SU-DHL-6 (cell line): ENCODE measurements at regions not wholly inside any gene's neighbourhood (a gene's known extent, or its start where the extent isn't known, plus 50 kb on each side); places are given as distances from the start of the nearest gene placed in this dataset.

Experiments
- H2AFZ ChIP-seq: fragments of 200-600 bp; sonication (generic); 2 replicates; pipeline ENCODE4 v1.6.1; 2014; ENCODE audit warnings: low read depth, mild to moderate bottlenecking, moderate library complexity, mixed read lengths, antibody characterized with exemption, low read length; ENCODE audit not compliant: severe bottlenecking
- H3F3A ChIP-seq: fragments of 200-600 bp; shearing (Covaris generic); 2 replicates; pipeline ENCODE4 v1.6.0; 2016; ENCODE audit warnings: antibody characterized with exemption, mild to moderate bottlenecking; ENCODE audit not compliant: insufficient read depth
- H3K27ac ChIP-seq: fragments of 200-600 bp; sonication (generic); 2 replicates; pipeline ENCODE4 v1.5.1; 2016; ENCODE audit warnings: low read depth, mild to moderate bottlenecking, low read length, moderate library complexity, mixed read lengths
- H3K27me3 ChIP-seq: fragments of 200-600 bp; sonication (generic), shearing (Covaris generic); 2 replicates; pipeline ENCODE4 v1.6.0; 2014; ENCODE audit warnings: mild to moderate bottlenecking, low read length
- H3K36me3 ChIP-seq: fragments of 200-600 bp; sonication (generic); 2 replicates; pipeline ENCODE4 v1.6.1; 2014; ENCODE audit warnings: mild to moderate bottlenecking, low read length, mixed read lengths
- H3K4me2 ChIP-seq: fragments of 300-600, 200-600 bp; shearing (Covaris generic), sonication (generic); 2 replicates; pipeline ENCODE4 v1.6.0; 2014; ENCODE audit warnings: low read length, low read depth, mild to moderate bottlenecking; ENCODE audit not compliant: poor library complexity, severe bottlenecking
- H3K4me3 ChIP-seq: fragments of 200-600 bp; sonication (generic); 2 replicates; pipeline ENCODE4 v1.5.1; 2014; ENCODE audit warnings: antibody characterized with exemption, low read length, mild to moderate bottlenecking, mixed read lengths; ENCODE audit not compliant: insufficient read depth, poor library complexity, severe bottlenecking
- H3K79me2 ChIP-seq: fragments of 200-600 bp; sonication (generic); 2 replicates; pipeline ENCODE4 v1.6.1; 2014; ENCODE audit warnings: mild to moderate bottlenecking, low read length, moderate library complexity; ENCODE audit not compliant: insufficient read depth
- H3K9ac ChIP-seq: fragments of 200-600 bp; sonication (generic); 2 replicates; pipeline ENCODE4 v1.7.0; 2014; ENCODE audit warnings: mild to moderate bottlenecking, low read length
- H3K9me2 ChIP-seq: fragments of 200-600 bp; sonication (generic); replicated peaks from 2 replicates; pipeline ENCODE4 v1.6.1; 2014; ENCODE audit warnings: low read length; ENCODE audit not compliant: insufficient read depth
- H3K9me3 ChIP-seq: fragments of 200-600 bp; sonication (generic); 2 replicates; pipeline ENCODE4 v1.6.1; 2014; ENCODE audit warnings: low read length, mixed read lengths; ENCODE audit not compliant: insufficient read depth
- H4K20me1 ChIP-seq: fragments of 200-600 bp; sonication (generic); 2 replicates; pipeline ENCODE4 v1.6.1; 2014; ENCODE audit warnings: low read depth, mild to moderate bottlenecking, antibody characterized with exemption, low read length, moderate library complexity, mixed read lengths
- CTCF ChIP-seq: fragments of 200-600 bp; sonication (generic); IDR thresholded peaks from one replicate; pipeline ENCODE4 v1.5.1; 2017; ENCODE audit warnings: antibody characterized with exemption, mild to moderate bottlenecking, low read length, moderate library complexity; ENCODE audit not compliant: insufficient read depth, poor library complexity, severe bottlenecking
- EZH2phosphoT487 ChIP-seq: fragments of 200-600 bp; sonication (generic), shearing (Covaris generic); conservative IDR thresholded peaks from 2 replicates; pipeline ENCODE4 v1.6.1; 2018; ENCODE audit warnings: mild to moderate bottlenecking, antibody characterized with exemption, low read length, moderate library complexity, mixed read lengths

GRCh38 chr10:128222332-128222849 is 96.2 kb upstream of the MKI67 start:
- Histone ChIP-seq H3K36me3 (no peaks in the 10 kb centered on the region), H3K9me3 (no peaks in the 10 kb centered on the region), H3K4me3 (no peak overlapping the region), H3K27me3 (no peaks in the 10 kb centered on the region), H2AFZ (no peak overlapping the region), H3K27ac (no peak overlapping the region), H4K20me1 (no peaks in the 10 kb centered on the region), H3K9ac (no peak overlapping the region), H3K4me2 (no peak overlapping the region), H3K9me2 (no peaks in the 10 kb centered on the region), H3F3A (no peaks in the 10 kb centered on the region), H3K79me2 (no peaks in the 10 kb centered on the region)
- TF ChIP-seq EZH2phosphoT487 (no peak), CTCF (no peak)

GRCh38 chr10:128230401-128230800 is 104.2 kb upstream of the MKI67 start:
- Histone ChIP-seq H3K79me2 (no peaks in the 10 kb centered on the region), H3K9me2 (no peaks in the 10 kb centered on the region), H3K9me3 (no peaks in the 10 kb centered on the region), H4K20me1 (no peaks in the 10 kb centered on the region), H3K27me3 (no peaks in the 10 kb centered on the region), H3K36me3 (no peaks in the 10 kb centered on the region), H3K4me2 (no peak overlapping the region), H3K4me3 (no peak overlapping the region), H3K9ac (no peak overlapping the region), H2AFZ (no peak overlapping the region), H3F3A (no peaks in the 10 kb centered on the region), H3K27ac (no peak overlapping the region)
- no peak for TF ChIP-seq EZH2phosphoT487
- TF ChIP-seq CTCF, result no peak

- H4K20me1 ChIP-seq, result no peaks in the 10 kb centered on the region
- no peaks in the 10 kb centered on the region for H3K27me3 ChIP-seq
- H3K79me2 ChIP-seq, result no peaks in the 10 kb centered on the region
- no peaks in the 10 kb centered on the region for H3K9me2 ChIP-seq
- H2AFZ ChIP-seq, result no peak overlapping the region
- no peaks in the 10 kb centered on the region for H3K36me3 ChIP-seq
- H3K4me3 ChIP-seq, result no peak overlapping the region
- TF ChIP-seq CTCF (no peak), EZH2phosphoT487 (no peak)
- no peak overlapping the region for H3K4me2 ChIP-seq
- H3F3A ChIP-seq, result no peaks in the 10 kb centered on the region
- H3K9ac ChIP-seq, result no peak overlapping the region
- H3K9me3 ChIP-seq, result no peaks in the 10 kb centered on the region
- no peak overlapping the region for H3K27ac ChIP-seq
Observed at GRCh38 chr10:128233422-128233821, 107.2 kb upstream of the MKI67 start.
